A204.1 (cell line): ENCODE measurements at regions not wholly inside any gene's neighbourhood (a gene's known extent, or its start where the extent isn't known, plus 50 kb on each side); places are given as distances from the start of the nearest gene placed in this dataset.

Experiments
- FAIRE-seq: peaks from 2 replicates; lab custom pipeline; 2012; peaks lifted over from hg19 to GRCh38; lab: Jason Lieb, UNC

DNA sequence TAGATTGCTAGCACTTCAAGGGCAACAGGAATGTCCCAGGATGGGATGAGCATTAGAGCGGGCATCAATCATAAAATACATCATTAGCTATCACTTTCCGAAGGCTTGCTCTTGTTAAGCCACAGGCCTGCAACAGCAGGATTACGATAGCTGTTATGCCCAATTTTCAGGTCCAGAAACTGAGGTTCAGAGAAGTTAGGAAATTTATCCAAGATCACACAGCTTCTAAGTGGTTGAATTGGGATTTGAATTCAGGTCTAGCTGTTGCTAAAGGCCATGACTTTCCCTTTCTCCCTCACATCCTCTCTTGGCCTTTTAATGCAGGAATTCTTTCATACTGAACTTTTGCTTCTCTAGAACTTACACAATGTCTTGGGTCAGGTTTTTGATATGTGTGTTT is 119.4 kb upstream of the ERCC6L2 start:
- FAIRE-seq: no peak

DNA sequence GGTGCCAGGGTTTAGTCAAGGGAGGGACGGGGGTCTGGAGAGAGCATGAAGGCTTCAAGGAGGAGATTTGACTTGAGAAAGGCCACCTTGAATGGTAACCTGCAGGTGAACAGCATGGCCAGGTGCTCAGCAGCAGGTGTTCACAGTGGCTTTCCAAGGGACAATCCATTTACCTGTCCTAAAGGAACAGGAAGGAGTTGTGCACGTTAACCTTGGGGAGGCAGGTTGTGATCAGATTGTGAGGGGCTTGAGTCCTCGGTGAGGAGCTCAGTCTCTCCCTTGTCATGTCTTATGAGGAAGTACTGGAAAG is 120.1 kb upstream of the ERCC6L2 start:
- FAIRE-seq: no peak

DNA sequence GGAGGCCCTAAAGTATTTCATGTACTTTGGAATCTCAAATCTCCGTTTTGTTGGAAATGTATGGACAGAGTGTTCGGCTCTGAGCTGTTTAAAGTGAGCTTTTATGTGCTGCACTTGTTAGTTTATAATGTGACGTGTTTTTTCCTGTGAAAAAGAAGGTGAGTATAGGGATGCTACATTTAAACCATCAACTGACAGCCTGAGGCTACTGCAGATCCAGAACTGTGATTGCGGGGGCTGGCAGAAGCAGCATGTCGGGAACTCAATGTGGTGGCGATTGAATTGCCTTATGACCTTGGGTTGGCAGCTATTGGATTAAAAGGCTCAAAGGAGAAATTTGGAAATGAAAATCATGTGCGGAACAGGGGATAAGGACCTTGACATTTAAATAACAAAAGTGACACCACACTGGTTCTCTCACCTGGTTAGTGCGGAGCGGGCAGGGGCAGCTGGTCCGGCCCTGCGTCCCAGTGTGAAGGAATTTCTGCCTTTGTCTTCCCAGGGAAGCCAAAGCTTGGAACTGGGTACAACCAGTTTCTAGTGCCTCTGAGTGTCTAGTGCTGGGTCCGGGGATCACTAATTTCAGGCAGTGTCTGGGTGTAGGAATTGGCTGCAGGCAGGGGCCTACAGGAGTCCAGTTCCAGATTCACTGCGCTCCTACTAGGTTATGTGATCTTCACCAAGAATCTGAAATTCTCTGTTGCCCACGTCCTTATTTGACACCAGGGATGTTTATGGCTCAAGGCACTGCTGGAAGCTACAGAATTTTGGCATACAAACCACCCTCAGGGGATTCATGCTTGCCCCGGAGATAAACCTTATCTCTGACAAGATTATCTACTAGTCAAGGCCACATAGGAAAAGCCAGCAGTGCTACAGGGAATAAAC is 120.7 kb upstream of the ERCC6L2 start:
- no peak for FAIRE-seq

DNA sequence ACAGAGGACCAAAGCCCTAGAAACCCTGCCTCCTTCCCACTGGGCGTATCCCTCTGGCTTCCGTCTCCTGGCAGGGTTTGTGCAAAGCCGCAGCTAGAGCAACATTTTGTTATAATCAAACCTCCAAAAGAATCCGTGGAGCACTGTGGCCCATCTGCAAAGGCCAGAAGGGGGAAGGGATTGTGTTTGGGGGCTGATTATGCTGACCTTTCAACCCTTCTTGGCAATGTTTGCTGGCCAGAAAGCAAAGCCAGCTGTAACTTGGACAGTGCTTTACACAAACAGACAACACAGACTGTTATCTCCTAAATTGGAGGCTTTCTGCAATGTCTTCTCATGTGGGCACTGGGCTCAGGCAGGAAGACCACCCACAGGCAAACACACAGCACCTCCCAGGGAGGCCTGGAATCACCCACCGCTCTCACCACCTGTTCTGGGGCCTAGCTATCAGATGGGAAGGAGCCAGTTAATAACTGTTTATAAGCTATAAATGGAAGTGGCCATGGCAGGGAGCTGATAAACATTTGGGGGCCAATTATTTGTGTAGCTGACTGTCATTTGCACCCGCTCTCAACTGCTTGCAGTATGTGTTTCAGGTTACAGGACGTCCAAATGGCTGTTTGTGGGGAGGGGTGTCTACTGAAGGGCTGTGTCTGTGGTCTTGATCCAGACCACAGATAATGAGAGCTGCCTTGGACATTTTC is 121.6 kb upstream of the ERCC6L2 start:
- FAIRE-seq: no peak

DNA sequence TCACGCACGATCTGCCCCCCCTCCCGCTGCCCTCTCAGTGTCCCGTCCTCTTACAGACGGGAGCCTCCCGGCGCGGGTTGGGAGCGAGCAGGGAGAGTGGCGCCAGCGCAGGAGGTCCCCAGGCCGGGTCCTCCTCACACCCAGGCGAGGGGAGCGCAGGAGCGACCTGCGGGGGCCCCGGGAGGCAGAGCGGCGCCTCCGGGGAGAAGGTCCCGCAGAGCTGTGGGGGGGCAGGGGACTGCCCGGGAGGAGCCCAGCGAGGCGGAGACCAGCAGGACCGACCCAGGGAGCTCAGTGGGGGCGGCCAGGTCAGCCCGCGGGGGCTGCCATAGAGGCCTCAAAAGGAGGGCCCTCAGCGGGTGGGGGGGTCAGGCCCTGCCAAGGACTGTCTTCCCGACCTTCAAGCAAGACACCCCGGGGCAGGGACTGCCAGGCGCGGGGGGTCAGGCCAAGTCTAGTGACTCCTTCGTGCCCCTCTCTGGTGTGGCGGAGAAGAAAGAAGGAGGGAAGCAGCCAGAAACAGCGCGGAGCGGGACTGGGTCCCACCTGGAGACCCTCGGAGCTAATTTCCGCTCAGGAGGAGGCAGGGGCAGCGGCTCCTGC is 123.3 kb upstream of the ERCC6L2 start:
- FAIRE-seq: no peak

DNA sequence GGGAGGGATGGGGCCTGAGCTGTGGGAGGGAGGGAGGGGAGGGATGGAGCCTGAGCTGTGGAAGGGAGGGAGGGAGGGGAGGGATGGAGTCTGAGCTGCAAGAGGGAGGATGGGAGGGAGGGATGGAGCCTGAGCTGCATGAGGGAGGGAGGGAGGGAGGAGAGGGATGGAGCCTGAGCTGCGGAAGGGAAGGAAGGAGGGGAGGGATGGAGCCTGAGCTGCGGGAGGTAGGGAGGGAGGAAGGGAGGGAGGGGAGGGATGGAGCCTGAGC is 124.0 kb upstream of the ERCC6L2 start:
- no peak for FAIRE-seq

DNA sequence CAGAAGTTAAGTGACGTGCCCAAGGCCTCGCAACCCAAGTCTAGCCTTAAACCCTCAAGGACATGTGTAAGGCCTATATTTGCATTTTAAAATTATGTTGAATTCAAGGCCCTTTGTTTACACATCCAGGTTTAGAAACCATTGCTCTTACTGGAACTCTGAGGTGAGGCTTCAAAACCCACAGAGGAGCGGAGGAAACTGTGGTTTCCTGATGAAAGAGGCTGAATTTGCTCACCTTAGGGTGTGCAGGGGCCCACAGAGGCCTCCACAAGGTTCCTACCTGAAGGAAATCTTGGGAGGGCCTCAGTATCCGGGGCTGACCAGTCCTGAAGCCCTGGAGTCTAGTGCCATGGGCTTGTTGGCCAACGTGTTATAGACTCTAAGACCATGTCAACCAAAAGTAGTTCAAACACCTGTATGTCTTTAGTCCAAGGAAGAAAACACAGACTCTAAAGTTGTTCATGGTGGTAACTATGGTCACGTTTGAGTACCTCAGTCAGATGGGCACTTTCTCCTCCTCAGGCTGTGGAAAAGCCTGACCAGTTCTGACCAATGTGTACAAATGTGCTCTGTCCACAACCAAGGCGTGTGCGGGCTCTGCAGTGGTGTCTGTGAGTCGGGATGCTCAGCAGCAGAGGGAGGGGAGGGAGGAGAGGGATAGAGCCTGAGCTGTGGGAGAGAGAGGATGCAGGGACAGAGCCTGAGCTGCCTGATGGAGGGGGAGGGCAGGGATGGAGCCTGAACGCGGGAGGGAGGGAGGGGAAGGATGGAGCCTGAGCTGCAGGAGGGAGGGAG is 124.6 kb upstream of the ERCC6L2 start:
- FAIRE-seq: no peak

DNA sequence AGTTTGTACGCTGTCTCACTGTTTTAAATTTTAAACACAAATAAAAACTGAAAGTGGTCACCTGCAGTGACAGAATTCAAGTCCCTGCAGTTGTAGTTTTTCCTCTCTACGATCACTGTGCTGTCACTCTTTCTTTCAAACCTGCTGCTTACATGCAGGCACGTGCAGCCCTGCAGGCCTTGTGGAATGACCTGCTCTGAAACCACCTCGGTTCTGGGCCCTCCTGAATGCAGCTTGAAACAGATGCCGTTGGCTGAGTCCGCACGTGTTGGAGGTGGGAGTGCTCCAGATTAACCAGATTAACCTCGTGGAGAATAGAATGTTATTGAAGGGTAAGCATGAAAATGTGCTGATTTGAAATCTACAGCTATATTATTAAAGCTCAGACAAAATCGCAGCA is 126.0 kb upstream of the ERCC6L2 start:
- no peak for FAIRE-seq

DNA sequence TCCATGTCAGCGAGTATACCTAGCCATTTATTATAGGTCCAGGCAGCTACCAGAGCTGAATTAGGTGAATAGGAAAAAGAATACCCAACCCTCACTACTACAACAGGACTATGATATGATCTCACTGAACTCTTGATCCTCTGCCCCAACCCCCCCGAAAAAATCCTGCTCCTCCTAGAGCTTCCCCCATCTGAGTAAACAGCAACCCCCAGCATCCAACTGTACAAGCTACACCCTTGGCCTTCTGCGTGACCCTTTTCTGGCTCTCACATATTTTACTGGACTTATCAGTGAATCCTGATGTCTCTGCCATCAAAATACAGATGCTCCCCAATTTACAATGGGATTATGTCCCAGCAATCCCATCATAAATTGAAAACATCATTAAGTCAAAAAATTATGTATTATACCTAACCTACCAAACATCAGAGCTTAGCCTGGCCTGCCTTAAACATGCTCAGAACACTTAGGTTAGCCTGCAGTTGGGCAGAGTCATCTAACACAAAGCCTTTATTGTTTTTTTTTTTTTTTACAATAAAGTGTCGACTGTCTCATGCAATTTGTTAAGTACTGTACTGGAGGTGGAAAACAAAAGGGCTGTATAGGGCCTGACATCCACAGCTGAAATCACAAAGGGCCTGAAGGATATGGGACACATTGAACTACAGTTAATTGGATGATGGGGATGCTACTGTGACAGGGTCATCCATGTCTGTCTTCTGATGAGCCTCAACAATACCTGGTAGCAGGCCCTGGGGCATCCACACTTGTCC is 128.9 kb upstream of the ERCC6L2 start:
- FAIRE-seq: no peak

DNA sequence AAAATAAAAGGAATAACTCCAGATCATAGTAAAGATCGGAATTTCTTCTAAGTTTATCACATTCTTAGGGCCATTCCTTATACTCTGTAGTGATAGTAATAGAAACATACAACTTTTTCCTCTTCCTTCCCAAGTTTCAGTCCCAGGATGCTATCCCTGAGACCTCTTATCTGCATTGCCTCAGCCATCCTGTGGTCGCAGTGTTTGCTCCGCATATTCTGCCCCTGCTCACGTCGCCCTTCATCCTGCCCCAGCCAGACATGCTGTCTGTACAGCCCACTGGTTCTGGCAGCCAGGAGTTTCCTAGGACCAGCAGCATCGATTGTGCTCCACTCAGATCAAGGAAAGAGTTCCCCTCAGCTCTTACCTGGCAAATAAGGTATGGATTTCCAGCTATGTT is 132.7 kb upstream of the ERCC6L2 start:
- FAIRE-seq: no peak

DNA sequence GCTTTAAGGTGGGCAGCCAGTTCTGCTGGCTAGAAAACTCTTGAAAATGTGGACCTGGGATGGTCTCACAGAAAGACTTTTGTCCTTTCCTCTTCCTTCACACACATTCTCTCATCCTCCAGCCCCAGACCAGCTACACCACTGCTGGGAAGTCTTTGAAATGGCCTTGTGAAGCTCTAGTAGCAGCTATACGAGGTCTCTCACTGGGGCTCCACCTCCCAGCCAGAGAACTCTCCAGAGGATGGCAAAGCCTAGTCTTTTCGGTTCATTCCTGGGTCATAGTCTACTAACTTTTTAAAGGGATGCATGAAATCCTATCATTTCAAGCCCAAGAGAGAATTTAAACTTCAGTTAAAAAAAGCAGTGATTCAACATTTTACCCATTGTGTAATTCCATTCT is 133.9 kb upstream of the ERCC6L2 start:
- FAIRE-seq: no peak

DNA sequence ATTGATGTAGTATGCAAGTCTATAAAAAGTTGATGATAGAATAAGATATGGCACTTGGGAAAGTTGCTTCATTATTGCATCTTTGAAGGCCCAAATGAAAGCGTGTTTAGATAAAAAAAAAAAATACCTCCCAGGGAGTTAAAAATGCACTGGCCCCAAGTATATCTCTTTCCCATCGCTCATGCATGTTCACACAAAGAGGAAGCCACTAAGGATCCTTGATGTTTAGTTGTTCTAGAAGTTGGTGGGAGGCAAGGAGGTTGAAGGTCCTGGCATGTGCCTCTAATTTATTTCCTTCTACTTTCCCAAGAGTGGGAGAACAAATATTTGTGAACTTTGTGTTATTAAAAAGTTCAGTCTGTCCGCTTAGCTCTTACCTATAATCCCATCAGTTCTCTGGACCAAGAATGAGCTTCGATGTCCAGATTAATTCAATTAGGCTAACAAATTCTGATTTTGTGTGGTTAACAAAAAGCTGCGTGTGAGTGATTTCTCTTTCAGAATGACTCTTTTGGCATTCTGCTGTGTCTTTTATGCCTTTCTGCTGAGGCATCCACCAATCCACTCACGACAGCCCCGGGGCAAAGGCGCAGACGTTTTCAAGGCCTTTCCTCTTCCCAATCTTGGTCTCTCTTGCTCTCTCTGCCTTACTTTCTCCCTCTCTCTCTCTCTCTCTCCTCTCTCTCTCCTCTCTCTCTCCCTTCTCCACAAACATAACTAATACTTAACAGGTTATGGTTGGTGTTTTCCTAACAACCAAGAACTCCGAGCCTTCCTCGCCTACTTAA is 135.1 kb upstream of the ERCC6L2 start:
- FAIRE-seq: no peak

DNA sequence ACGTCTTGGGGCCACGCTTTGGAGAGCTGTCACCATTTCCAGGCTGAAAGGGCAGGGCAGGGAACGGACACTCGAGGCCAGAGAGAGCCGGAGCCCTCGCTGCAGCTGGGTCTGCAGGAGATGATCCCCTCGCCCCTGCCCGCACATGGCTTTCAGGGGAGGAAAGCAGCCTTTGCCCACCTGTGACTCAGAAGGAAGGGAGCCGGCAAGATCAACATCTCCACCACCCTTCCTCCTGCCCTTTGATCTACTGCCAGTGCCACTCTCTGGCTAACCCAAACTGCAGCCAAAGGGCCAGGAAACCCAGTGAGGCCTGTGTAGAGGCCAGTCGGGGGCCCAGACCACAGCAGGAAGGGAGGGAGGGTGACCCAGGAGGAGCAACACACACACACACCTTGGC is 137.1 kb upstream of the ERCC6L2 start:
- FAIRE-seq: no peak

DNA sequence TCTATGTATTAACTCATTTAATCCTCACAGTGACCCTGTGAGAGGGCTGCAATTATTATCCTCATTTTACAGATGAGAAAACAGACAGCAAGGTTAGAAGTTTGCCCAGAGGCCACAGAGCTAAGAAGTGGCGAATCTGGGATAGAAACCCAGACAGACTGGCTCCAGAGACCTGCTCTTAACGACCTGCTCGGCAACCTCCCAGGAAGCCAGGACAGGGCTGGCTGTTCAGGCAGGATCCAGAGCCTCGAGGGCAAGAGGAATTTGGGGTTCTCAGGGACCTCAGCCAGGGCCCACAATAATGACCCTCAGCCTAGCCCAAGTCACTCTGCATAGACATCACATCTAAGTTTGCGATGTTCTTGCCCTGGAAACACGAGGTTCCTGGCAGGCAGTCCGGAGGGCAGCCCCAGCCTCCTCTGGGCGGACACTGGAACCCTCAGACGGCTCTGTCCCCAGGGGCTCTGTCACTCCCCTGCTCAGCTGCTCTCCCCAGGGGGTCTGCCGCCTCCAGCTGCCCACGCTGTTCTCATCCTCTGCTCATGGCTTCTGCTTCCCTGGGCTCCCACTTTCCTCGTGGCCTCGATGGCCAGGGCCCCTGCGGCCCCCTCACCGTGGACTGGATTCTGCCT is 138.5 kb upstream of the ERCC6L2 start:
- FAIRE-seq: no peak

DNA sequence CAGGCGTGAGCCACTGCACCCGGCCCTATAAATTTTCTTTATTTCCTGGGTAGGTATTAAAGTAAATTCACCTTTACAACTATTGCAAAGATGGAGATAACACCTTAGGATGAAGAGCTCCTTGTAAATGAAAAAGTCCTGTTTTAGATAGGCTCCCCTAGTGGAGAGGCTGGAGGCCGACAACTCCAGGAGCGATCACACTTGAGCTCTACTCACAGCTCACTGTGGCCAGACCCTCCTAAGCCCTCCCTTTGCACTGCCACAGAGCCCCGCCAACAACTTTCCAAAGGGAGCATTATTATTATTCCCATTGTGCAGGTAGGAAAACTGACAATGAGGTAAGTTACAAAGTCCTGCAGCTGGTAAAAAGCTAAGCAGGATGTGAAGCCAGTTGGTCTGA is 139.1 kb upstream of the ERCC6L2 start:
- FAIRE-seq: no peak

DNA sequence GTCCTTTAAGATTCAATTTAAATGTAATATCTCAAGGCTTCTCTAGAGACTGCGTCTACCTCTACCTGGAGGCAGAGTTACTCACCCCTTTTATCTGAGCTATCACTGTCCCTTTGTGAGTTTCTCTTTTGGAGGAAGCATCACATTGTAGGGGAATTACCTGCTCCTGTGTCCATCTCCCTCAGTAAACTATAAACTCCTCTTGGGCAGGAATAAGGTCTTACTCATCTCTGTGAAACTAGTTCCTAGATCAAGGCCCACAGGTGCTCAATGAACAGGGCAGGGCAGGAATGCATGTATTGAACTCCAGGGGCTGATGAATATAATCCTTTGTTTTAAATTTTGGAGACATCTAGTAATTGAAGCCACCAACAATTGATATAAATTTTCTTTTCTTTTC is 139.8 kb upstream of the ERCC6L2 start:
- no peak for FAIRE-seq

DNA sequence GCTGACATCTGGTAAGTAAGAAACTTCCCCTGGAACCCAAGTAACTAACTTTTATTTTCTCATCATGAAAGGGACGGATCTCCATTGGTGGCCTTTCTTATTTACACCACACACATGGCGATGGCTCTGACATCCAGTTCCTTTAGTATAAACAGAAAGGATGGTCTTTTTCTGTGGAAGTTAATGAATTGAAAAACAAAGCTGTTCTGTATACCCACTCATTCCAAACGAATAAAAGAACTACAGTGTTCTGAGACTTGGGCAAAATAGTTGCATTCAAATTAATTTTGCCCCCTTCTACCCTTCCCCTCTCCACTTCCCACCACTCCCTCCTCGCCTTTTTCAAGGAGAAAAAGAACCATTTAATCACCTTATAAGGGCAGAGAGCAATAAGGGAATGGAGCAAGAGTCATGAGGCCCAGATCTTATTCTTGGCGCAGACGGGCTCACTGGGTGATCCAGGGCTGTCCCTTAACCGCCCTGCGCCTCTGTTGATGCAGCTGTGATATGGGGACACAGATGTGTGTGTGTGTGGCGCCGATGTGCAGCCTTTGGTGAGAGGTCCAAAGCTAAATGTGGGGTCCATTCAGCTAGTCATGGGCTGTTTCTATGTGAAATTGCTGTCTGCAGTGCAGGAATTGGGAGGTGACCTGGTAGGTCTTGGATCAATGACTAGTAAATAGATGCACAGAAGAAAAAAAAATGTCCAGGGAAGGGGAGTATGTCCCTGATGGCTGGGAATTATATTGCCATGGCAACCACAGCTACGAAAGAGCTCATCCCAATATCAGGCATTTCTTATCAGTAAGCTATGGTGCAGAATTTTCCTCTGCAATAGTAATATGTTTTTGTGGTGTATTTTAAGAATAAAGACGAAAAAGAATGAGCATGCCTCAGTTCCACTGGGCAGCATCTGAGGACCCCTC is 141.5 kb upstream of the ERCC6L2 start:
- no peak for FAIRE-seq

DNA sequence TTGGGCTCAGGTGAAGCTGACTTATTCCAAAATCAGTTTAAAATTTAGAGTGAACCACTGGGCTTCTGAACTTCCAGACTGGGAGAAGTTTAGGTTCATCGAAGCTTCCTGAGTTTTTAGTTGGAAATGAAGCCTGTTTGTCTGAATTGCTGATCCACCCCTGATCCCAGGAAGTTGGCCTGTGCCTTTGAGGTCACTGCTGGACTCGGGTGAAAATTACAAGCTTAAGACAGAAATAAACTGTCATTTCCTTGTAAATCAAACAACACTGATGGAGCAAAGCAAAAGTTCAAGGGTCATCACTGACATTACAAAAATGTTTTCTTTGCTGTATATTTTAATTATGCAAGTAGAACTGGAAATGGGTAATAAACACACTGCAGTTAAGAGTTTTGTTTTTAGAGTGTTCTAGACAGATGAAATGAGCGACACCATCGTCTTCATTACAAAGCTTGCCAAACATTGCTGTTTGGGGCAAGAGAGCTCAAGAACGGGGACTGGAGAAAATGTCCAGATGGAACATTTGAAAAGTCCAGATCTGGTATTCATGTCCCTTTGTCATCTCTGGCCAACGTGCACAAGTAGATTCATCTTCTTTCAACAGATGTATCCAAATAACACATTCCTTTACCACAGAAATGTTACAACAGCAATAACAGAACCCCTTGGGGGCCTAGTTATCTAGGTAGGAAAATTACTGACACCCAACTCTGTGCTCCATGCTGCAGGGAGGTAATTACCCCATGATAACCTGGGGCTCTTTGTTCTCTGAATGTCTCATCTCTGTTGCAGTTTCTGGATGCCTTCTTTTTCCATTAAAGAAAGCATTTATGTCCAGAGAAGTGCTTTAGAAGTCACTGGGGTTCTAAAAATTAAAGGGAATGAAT is 142.4 kb upstream of the ERCC6L2 start:
- FAIRE-seq: no peak

DNA sequence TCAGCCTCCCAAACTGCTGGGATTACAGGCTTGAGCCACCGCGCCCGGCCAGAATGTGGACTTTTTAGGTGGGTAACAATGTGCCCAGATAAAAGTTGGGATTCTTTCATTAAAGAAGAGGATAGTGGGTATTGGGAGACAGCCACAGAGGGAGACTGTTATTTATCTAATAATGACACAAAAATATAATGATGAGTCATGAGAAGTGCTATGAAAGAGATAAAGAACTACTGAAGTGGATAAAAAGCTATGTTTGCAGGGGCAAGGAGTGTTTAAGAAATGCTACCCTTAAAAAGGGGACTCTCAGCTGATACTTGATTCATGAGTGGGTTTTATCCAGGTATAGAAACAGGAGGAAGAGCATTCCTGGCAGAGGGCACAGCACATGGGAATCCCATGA is 143.6 kb upstream of the ERCC6L2 start:
- no peak for FAIRE-seq
